Glutamatergic neuron (in vitro differentiated cells): ENCODE measurements at regions not wholly inside any gene's neighbourhood (a gene's known extent, or its start where the extent isn't known, plus 50 kb on each side); places are given as distances from the start of the nearest gene placed in this dataset.

ENCODE experiments used
- DNase-seq: peaks from one replicate; pipeline ENCODE4 v3.0.0; 2022
- H3K27ac Mint-ChIP-seq: one replicate; pipeline ENCODE4 v1.8.0; 2020; ENCODE audit warnings: mild to moderate bottlenecking, mixed read lengths, inconsistent platforms; ENCODE audit not compliant: unreplicated experiment
- H3K27me3 Mint-ChIP-seq: one replicate; pipeline ENCODE4 v1.8.0; 2020; ENCODE audit warnings: mild to moderate bottlenecking, moderate library complexity, mixed read lengths, inconsistent platforms; ENCODE audit not compliant: unreplicated experiment
- H3K36me3 Mint-ChIP-seq: one replicate; pipeline ENCODE4 v1.8.0; 2020; ENCODE audit warnings: mild to moderate bottlenecking, mixed read lengths, inconsistent platforms; ENCODE audit not compliant: unreplicated experiment
- H3K4me1 Mint-ChIP-seq: one replicate; pipeline ENCODE4 v1.8.0; 2020; ENCODE audit warnings: mild to moderate bottlenecking, low read depth, mixed read lengths, inconsistent platforms; ENCODE audit not compliant: unreplicated experiment
- H3K4me3 Mint-ChIP-seq: one replicate; pipeline ENCODE4 v1.8.0; 2020; ENCODE audit warnings: mild to moderate bottlenecking, mixed read lengths, inconsistent platforms; ENCODE audit not compliant: unreplicated experiment
- H3K9me3 Mint-ChIP-seq: one replicate; pipeline ENCODE4 v1.8.0; 2020; ENCODE audit warnings: mild to moderate bottlenecking, moderate library complexity, mixed read lengths, inconsistent platforms; ENCODE audit not compliant: unreplicated experiment
- TF ChIP-seq, protein P1 (sequence below): fragments of 200-600 bp; sonication (generic); IDR thresholded peaks from one replicate; pipeline ENCODE4 v1.5.0; 2021; ENCODE audit not compliant: partially characterized antibody, unreplicated experiment

DNA sequence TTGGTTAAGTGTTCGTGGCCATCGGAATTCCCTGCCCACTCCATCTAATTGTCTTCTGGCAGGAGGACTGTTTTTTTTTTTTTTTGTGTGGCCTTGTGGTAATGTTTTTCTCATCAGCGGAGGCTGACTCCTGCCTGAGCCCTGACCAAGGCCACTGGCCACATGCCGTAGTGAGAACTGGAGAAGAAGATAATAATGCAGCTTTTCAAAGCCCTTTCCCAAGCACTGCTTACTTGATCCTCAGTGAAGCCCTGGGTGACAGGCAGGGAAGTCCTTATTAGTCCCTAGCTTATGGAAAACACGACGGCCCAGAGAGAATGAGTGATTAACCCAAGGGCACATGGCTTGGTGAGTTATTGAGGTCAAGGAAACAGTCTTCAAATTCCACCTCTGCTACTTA is 71.2 kb downstream of the ADM start:
- Mint-ChIP-seq H3K27ac (no peak overlapping the region), H3K27me3 (peaks cover 2% of the 10 kb centered on the region), H3K4me3 (no peak overlapping the region), H3K36me3 (no peaks in the 10 kb centered on the region), H3K4me1 (no peaks in the 10 kb centered on the region), H3K9me3 (no peaks in the 10 kb centered on the region)
- TF ChIP-seq, protein P1, sequence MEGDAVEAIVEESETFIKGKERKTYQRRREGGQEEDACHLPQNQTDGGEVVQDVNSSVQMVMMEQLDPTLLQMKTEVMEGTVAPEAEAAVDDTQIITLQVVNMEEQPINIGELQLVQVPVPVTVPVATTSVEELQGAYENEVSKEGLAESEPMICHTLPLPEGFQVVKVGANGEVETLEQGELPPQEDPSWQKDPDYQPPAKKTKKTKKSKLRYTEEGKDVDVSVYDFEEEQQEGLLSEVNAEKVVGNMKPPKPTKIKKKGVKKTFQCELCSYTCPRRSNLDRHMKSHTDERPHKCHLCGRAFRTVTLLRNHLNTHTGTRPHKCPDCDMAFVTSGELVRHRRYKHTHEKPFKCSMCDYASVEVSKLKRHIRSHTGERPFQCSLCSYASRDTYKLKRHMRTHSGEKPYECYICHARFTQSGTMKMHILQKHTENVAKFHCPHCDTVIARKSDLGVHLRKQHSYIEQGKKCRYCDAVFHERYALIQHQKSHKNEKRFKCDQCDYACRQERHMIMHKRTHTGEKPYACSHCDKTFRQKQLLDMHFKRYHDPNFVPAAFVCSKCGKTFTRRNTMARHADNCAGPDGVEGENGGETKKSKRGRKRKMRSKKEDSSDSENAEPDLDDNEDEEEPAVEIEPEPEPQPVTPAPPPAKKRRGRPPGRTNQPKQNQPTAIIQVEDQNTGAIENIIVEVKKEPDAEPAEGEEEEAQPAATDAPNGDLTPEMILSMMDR: no peak
- DNase-seq: no peak

DNA sequence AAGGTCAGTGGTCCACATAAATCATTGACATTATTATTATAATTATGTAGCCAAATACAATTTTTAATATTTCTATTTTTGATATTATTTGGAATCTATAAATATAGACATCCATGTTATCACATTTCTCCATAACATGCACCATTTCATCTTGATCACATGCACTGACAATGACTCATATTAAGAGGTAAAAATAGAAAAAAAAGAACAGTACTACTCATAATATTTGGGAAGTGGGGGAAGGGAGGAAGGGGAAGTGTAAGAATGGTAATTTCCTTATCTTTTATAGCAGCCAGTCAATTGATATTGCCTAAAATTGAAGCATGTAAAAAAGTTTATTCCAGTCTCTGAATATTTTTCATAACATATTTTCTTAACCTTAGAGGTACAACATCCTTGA is 72.3 kb downstream of the ADM start:
- DNase-seq: no peak
- H3K9me3 Mint-ChIP-seq: no peaks in the 10 kb centered on the region
- no peaks in the 10 kb centered on the region for H3K27me3 Mint-ChIP-seq
- TF ChIP-seq, protein P1: no peak
- no peaks in the 10 kb centered on the region for H3K36me3 Mint-ChIP-seq
- H3K4me3 Mint-ChIP-seq: no peak overlapping the region
- H3K27ac Mint-ChIP-seq: no peak overlapping the region
- H3K4me1 Mint-ChIP-seq: no peaks in the 10 kb centered on the region

DNA sequence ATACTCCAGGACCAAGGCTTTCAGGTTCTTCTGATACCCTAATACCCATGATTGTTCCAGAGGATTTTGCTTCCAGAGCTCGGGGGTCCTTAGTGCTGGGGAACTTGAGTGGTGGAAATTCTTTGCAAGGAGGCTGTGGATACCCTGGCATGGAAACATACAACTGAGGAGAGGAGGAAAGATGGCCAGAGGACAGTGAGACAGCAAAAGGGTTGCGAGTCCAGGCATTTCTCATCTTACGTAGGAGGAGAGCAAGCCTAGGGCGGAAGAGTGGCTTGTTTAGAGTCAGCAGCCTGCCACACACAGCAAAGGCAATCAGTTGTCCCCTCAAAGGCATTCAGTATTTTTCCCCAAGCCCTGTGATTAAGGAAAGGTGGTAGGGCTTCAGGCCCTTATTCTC is 73.5 kb downstream of the ADM start:
- DNase-seq: no peak
- Mint-ChIP-seq H3K27ac (no peak overlapping the region), H3K27me3 (no peaks in the 10 kb centered on the region), H3K36me3 (no peaks in the 10 kb centered on the region), H3K9me3 (no peaks in the 10 kb centered on the region), H3K4me3 (no peak overlapping the region), H3K4me1 (no peaks in the 10 kb centered on the region)
- TF ChIP-seq, protein P1: no peak

DNA sequence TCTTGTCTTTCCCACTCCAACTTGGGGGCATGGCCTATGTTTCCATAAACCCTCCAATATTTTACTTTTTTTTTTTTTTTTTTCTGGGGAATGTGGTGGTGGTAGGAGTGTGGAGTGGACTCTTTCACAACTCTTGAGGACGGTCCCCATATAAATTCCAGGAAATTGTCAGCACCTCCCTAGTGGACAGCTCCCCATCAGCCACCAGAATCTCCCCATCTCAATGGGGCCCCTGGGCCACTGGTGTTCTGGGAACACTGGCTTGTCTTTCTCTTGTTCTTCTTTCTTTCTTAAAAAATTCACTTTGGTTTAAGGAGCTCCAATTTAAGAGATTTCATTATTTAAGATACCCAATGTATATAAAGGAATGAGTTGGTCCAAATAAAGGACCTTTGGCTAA is 74.1 kb downstream of the ADM start:
- no peaks in the 10 kb centered on the region for H3K27me3 Mint-ChIP-seq
- H3K9me3 Mint-ChIP-seq: no peaks in the 10 kb centered on the region
- no peak overlapping the region for H3K4me3 Mint-ChIP-seq
- TF ChIP-seq, protein P1: no peak
- no peaks in the 10 kb centered on the region for H3K36me3 Mint-ChIP-seq
- no peaks in the 10 kb centered on the region for H3K4me1 Mint-ChIP-seq
- no peak for DNase-seq
- H3K27ac Mint-ChIP-seq: no peak overlapping the region

DNA sequence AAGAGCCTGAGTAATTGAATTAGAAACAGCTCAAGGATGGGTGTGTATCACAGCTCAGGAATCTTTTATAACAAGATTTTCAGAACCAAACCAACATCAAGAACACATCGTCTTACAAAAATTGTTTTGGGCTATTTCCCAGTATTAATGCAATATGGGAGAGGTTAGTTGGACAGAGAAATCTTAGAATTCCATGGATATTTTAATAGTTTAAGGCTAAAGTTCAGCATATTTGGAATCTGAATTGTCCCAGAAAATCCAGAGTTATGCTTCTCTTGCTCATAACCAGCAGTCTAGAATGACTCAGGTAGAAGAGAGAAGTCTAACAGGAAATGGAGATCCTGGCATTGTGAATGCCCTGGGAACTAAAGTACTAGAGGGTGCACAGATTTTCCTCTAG is 74.6 kb downstream of the ADM start:
- no peaks in the 10 kb centered on the region for H3K4me1 Mint-ChIP-seq
- no peaks in the 10 kb centered on the region for H3K27me3 Mint-ChIP-seq
- H3K27ac Mint-ChIP-seq: no peak overlapping the region
- no peak for DNase-seq
- TF ChIP-seq, protein P1: no peak
- no peaks in the 10 kb centered on the region for H3K9me3 Mint-ChIP-seq
- H3K36me3 Mint-ChIP-seq: no peaks in the 10 kb centered on the region
- no peak overlapping the region for H3K4me3 Mint-ChIP-seq
